A549 (cell line): ENCODE measurements at regions not wholly inside any gene's neighbourhood (a gene's known extent, or its start where the extent isn't known, plus 50 kb on each side); places are given as distances from the start of the nearest gene placed in this dataset.

Source experiments
- CHD4 ChIP-seq: fragments of 200-600 bp; sonication (generic); IDR thresholded peaks from 2 replicates; pipeline ENCODE4 v1.6.1; 2016; ENCODE audit warnings: antibody characterized with exemption, mild to moderate bottlenecking, borderline replicate concordance
- CTCF ChIP-seq: fragments of >200 bp; sonication (Bioruptor Twin); formaldehyde crosslinking; IDR thresholded peaks from 3 replicates; pipeline ENCODE4 v1.5.1; 2016
- HES2 ChIP-seq: fragments of >200 bp; sonication (Bioruptor Twin); formaldehyde crosslinking; IDR thresholded peaks from 2 replicates; pipeline ENCODE4 v1.6.1; 2016
- POLR2AphosphoS2 ChIP-seq: conservative IDR thresholded peaks from 2 replicates; pipeline ENCODE4 v1.6.1; 2012; ENCODE audit warnings: low read length, improper control_type of control experiment, inconsistent platforms

DNA sequence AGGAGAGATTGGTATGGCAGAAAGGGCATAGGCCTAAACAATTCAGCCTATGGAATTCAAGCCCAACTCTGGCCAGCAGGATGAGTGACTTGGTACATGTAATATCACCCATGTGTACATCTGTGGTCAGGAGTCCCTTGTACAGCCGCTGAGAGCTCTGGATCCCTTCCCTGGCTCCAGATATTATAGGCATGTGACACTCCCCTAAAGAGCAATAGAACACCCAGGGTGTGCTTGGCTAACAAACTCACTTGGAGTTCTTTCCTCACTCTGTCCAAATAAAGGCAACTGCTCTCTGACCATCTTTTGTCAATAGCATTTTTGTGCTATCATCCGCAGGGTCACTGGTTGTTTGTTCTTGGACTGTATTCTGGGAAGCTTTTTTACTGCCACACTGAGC, 197.4 kb upstream of the NCKAP5 start:
- TF ChIP-seq HES2 (no peak), CHD4 (no peak), CTCF (no peak), POLR2AphosphoS2 (no peak)
